IPS-18c (cell line): ENCODE measurements at regions not wholly inside any gene's neighbourhood (a gene's known extent, or its start where the extent isn't known, plus 50 kb on each side); places are given as distances from the start of the nearest gene placed in this dataset.

Experiments used
- H3K4me3 ChIP-seq: 2 replicates; pipeline ENCODE4 v1.7.0; 2013; ENCODE audit warnings: low read depth, mild to moderate bottlenecking, low read length, moderate library complexity; ENCODE audit not compliant: insufficient read depth
- H3K9me3 ChIP-seq: one replicate; pipeline ENCODE4 v1.6.1; 2013; ENCODE audit warnings: mild to moderate bottlenecking, low read length, moderate library complexity; ENCODE audit not compliant: control insufficient read depth, insufficient read depth

GRCh38 chr12:124433879-124434278, 133.5 kb downstream of the NCOR2 start:
- no peaks in the 10 kb centered on the region for H3K9me3 ChIP-seq
- no peak overlapping the region for H3K4me3 ChIP-seq

- no peaks in the 10 kb centered on the region for H3K9me3 ChIP-seq
- no peak overlapping the region for H3K4me3 ChIP-seq
Observed at GRCh38 chr12:124433147-124433874, 134.1 kb downstream of the NCOR2 start.

- Histone ChIP-seq H3K4me3 (no peak overlapping the region), H3K9me3 (no peaks in the 10 kb centered on the region)
Observed at GRCh38 chr12:124432376-124432775, 135.0 kb downstream of the NCOR2 start.

GRCh38 chr12:124431971-124432370, 135.4 kb downstream of the NCOR2 start:
- no peak overlapping the region for H3K4me3 ChIP-seq
- H3K9me3 ChIP-seq: no peaks in the 10 kb centered on the region

- no peak overlapping the region for H3K4me3 ChIP-seq
- no peaks in the 10 kb centered on the region for H3K9me3 ChIP-seq
Observed at GRCh38 chr12:124430491-124430890, 135.6 kb downstream of the RFLNA start.

GRCh38 chr12:124429535-124429934, 134.6 kb downstream of the RFLNA start:
- H3K4me3 ChIP-seq: no peak overlapping the region
- H3K9me3 ChIP-seq: no peaks in the 10 kb centered on the region

GRCh38 chr12:124428792-124429281, 133.9 kb downstream of the RFLNA start:
- Histone ChIP-seq H3K4me3 (no peak overlapping the region), H3K9me3 (no peaks in the 10 kb centered on the region)

- Histone ChIP-seq H3K4me3 (no peak overlapping the region), H3K9me3 (no peaks in the 10 kb centered on the region)
Observed at GRCh38 chr12:124428136-124428791, 133.4 kb downstream of the RFLNA start.

- H3K9me3 ChIP-seq: no peaks in the 10 kb centered on the region
- H3K4me3 ChIP-seq: no peak overlapping the region
Observed at GRCh38 chr12:124426594-124427555, 132.0 kb downstream of the RFLNA start.

GRCh38 chr12:124425667-124426066, 130.8 kb downstream of the RFLNA start:
- no peaks in the 10 kb centered on the region for H3K9me3 ChIP-seq
- H3K4me3 ChIP-seq: no peak overlapping the region

- Histone ChIP-seq H3K4me3 (no peak overlapping the region), H3K9me3 (no peaks in the 10 kb centered on the region)
Observed at GRCh38 chr12:124424516-124424905, 129.6 kb downstream of the RFLNA start.

GRCh38 chr12:124423761-124424515, 129.0 kb downstream of the RFLNA start:
- no peaks in the 10 kb centered on the region for H3K9me3 ChIP-seq
- H3K4me3 ChIP-seq: no peak overlapping the region

GRCh38 chr12:124422570-124423523, 128.0 kb downstream of the RFLNA start:
- Histone ChIP-seq H3K4me3 (no peak overlapping the region; the same call in 1 of the 2 replicates), H3K9me3 (no peaks in the 10 kb centered on the region)

- H3K9me3 ChIP-seq: no peaks in the 10 kb centered on the region
- H3K4me3 ChIP-seq: no peak overlapping the region
Observed at GRCh38 chr12:124422142-124422569, 127.3 kb downstream of the RFLNA start.

- no peak overlapping the region for H3K4me3 ChIP-seq
Observed at GRCh38 chr12:124420996-124421674, 126.2 kb downstream of the RFLNA start.

More at GRCh38 chr12:124420996-124421674, 126.2 kb downstream of the RFLNA start:
- no peaks in the 10 kb centered on the region for H3K9me3 ChIP-seq
